NCI-H526 treated with DMSO at 0.1 percent for 48 hours (cell line): ENCODE measurements at regions not wholly inside any gene's neighbourhood (a gene's known extent, or its start where the extent isn't known, plus 50 kb on each side); places are given as distances from the start of the nearest gene placed in this dataset.

Source experiments
- DNase-seq: peaks from one replicate; lab custom pipeline; 2025; lab: John Stamatoyannopoulos, UW

- DNase-seq = no peak
Measured at GRCh38 chr6:14910692-14911547, 334.9 kb upstream of the JARID2 start.

GRCh38 chr6:14912226-14912625 is 333.6 kb upstream of the JARID2 start:
- no peak for DNase-seq

GRCh38 chr6:14912706-14913105 is 333.2 kb upstream of the JARID2 start:
- DNase-seq = no peak

- DNase-seq = no peak
Measured at GRCh38 chr6:14913931-14914330, 331.9 kb upstream of the JARID2 start.

GRCh38 chr6:14915888-14916832 is 329.7 kb upstream of the JARID2 start:
- no peak for DNase-seq

GRCh38 chr6:14917109-14917910 is 328.6 kb upstream of the JARID2 start:
- DNase-seq = no peak

- no peak for DNase-seq
Measured at GRCh38 chr6:14918200-14918907, 327.5 kb upstream of the JARID2 start.

- no peak for DNase-seq
Measured at GRCh38 chr6:14919038-14919670, 326.7 kb upstream of the JARID2 start.

GRCh38 chr6:14920276-14920675 is 325.6 kb upstream of the JARID2 start:
- no peak for DNase-seq

- DNase-seq = no peak
Measured at GRCh38 chr6:14921170-14921569, 324.7 kb upstream of the JARID2 start.

GRCh38 chr6:14921878-14922671 is 323.8 kb upstream of the JARID2 start:
- DNase-seq = peak; percentile 26

GRCh38 chr6:14922706-14923460 is 323.0 kb upstream of the JARID2 start:
- DNase-seq = no peak

GRCh38 chr6:14924126-14925024 is 321.5 kb upstream of the JARID2 start:
- DNase-seq = peak; percentile 80

- DNase-seq = no peak
Measured at GRCh38 chr6:14925025-14925698, 320.7 kb upstream of the JARID2 start.

- DNase-seq = peak; percentile 40
Measured at GRCh38 chr6:14925699-14926026, 320.2 kb upstream of the JARID2 start.

GRCh38 chr6:14927398-14927797 is 318.5 kb upstream of the JARID2 start:
- DNase-seq = no peak

GRCh38 chr6:14929291-14929690 is 316.6 kb upstream of the JARID2 start:
- no peak for DNase-seq
